GOT3 (cell line): ENCODE measurements at regions not wholly inside any gene's neighbourhood (a gene's known extent, or its start where the extent isn't known, plus 50 kb on each side); places are given as distances from the start of the nearest gene placed in this dataset.
"Not testable (repeated sequence)": the region's sequence is repeated elsewhere in the genome, so short reads cannot be mapped to it uniquely, and the experiment has no call there.

ENCODE experiments used
- DNase-seq: peaks from one replicate; lab custom pipeline; 2025; ENCODE audit warnings: mixed read lengths; lab: John Stamatoyannopoulos, UW

DNA sequence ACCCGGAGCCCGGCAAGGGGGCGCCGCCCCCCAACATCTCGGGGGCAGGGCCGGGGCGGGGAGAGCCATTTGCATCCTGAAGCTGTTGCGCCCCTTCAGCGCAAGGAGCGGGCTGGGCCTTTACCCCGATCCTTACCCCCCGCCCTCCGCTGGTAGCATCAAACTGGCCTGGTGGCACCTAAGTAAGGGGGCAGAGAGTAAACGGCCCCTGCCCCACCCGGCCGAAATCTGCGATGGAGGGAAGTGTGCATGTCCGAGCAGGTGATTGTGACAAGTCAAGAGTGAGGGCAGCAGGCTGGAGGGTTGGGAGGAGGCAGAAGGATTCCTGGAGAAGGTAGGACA lies 101.2 kb downstream of the ESM1 start:
- DNase-seq = no peak

DNA sequence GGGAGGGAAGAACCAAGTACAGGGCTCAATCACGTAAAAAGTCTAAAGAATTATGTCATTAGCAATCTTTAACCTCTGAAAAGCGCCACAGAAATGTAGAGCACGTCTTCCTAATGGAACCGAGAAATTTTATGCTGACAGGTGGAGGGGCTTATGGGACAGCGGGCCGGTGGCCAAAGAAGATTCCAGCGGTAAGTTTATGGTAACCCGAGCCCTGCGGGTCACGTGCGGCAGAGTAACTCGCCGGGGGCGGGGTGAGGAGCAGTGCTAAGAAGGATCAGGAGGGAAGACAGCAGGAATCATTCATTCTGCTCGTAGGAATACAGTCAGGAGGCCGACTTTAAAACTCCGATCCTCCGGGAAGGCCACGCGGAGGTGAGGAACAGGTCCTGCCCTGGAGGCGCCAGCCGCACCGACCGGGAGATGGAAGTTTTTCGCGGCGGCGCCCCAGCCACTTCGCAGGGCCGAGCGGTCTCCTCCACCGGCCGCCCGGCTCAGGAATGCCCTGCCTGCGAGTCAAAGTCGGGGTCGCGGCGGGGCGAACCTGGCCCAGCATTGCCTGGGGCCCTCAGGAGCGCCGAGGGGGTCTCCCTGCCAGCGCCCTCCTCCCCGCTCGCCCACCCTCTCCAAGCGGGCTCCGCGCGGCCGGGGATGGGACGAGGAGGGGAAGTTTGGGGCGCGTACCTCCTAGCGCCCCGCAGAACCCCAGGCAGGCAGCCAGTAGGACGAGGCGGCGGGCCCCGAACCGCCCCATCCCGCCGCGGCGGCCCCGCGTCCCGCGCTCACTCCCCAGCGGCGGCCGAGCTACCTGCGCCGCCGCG lies 101.8 kb downstream of the ESM1 start:
- no peak for DNase-seq

GRCh38 chr5:54882841-54883240 lies 102.6 kb downstream of the ESM1 start:
- DNase-seq = no peak

DNA sequence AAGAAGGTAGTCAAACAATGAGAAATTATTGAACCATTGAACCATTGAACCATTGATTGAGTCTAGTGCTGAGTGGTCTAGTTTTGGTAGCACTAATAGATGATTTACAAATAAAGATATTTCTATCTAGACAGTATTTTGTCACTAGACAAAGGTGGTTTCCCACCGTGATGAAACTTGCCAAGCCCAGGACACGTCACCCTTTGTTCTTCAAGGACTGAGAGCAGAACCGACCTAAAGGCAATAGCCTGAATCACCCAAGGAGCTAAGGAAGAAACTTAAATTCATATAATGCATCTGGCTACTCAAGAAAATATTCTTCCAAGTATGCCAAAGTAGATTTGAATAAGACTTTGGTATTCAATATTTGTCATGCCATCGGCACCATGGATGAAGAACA lies 103.3 kb downstream of the ESM1 start:
- DNase-seq = no peak

- no peak for DNase-seq
Observed at GRCh38 chr5:54881286-54882005, 103.9 kb downstream of the ESM1 start.

- DNase-seq = no peak
Observed at GRCh38 chr5:54876976-54877375, 108.4 kb downstream of the ESM1 start.

- no peak for DNase-seq
Observed at GRCh38 chr5:54876556-54876955, 108.8 kb downstream of the ESM1 start.

- DNase-seq = no peak
Observed at GRCh38 chr5:54874337-54875021, 110.9 kb downstream of the ESM1 start.

- no peak for DNase-seq
Observed at GRCh38 chr5:54873691-54874090, 111.7 kb downstream of the ESM1 start.

- DNase-seq = no peak
Observed at GRCh38 chr5:54872810-54873209, 112.6 kb downstream of the ESM1 start.

- no peak for DNase-seq
Observed at GRCh38 chr5:54870271-54870670, 115.1 kb downstream of the ESM1 start.

DNA sequence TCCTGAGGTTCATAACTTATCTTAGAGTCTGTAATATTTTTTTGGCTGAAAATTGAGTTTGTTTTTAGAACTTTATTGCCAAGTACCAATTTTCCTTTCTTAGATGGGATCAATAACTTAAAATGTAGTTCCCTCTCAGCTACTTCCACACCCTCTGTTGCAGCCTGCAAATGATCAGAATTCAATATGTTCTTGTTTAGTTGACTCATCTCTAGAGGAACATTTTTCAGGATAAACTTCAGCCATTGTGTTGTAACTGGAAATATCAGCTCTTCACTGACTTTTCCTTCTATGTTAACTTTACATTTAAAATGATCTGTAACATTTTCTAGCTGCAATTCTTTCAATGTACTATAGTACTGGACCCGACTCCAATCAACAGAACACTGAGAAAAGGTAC lies 115.7 kb downstream of the ESM1 start:
- no peak for DNase-seq

GRCh38 chr5:54868511-54869483 lies 116.6 kb downstream of the ESM1 start:
- no peak for DNase-seq

- no peak for DNase-seq
Observed at GRCh38 chr5:54867310-54867944, 118.0 kb downstream of the ESM1 start.

DNA sequence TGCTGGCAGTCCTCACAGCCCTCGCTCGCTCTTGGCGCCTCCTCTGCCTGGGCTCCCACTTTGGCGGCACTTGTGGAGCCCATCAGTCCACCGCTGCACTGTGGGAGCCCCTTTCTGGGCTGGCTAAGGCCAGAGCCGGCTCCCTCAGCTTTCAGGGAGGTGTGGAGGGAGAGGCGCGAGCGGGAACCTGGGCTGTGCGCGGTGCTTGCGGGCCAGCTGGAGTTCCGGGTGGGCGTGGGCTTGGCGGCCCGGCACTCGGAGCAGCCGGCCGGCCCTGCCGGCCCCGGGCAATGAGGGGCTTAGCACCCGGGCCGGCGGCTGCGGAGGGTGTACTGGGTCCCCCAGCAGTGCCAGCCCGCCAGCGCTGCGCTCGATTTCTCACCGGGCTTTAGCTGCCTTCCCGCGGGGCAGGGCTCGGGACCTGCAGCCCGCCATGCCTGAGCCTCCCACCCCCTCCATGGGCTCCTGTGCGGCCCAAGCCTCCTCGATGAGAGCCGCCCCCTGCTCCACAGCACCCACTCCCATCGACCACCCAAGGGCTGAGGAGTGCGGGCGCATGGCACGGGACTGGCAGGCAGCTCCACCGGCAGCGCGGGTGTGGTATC lies 120.4 kb downstream of the ESM1 start:
- DNase-seq = not testable (repeated sequence)

DNA sequence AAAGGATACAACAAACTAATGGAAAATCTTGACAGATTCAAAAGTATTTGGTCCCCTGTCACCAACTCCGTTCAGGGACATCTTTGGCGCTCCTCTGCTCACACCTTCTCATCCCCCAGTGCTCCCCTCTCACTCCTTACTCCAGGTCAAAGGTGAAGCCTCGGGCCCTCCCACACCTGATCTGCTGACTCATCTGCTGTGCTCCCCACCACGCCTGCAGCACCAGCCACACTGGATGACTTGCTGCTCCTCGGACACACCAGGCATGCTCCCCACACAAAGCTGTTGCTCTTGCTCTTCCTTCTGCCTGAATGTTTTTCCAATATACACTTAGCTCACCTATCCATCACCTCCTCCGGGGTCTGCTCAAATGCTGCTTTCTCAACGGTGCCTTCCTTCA lies 123.4 kb downstream of the ESM1 start:
- no peak for DNase-seq

- no peak for DNase-seq
Observed at GRCh38 chr5:54861212-54861894, 124.0 kb downstream of the ESM1 start.

- no peak for DNase-seq
Observed at GRCh38 chr5:54860321-54860720, 125.1 kb downstream of the ESM1 start.

DNA sequence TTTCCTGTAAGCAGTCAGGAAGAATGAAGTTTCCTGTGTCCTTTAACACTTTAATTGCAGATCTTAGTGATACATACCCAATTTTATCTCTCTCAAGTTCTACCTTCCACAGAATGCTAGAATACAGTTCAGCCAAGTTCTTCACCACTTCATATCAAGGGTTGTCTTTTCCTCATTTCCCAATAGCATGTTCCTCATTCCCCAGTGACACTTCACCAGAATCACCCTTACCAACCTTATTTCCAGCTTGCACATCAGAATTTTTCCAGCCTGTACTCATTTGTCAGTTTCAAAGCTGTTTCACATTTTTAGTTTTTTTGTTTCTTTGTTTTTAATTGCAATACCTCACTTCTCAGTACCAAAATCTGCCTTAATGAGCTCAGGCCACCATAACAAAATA lies 126.1 kb downstream of the ESM1 start:
- DNase-seq = no peak

DNA sequence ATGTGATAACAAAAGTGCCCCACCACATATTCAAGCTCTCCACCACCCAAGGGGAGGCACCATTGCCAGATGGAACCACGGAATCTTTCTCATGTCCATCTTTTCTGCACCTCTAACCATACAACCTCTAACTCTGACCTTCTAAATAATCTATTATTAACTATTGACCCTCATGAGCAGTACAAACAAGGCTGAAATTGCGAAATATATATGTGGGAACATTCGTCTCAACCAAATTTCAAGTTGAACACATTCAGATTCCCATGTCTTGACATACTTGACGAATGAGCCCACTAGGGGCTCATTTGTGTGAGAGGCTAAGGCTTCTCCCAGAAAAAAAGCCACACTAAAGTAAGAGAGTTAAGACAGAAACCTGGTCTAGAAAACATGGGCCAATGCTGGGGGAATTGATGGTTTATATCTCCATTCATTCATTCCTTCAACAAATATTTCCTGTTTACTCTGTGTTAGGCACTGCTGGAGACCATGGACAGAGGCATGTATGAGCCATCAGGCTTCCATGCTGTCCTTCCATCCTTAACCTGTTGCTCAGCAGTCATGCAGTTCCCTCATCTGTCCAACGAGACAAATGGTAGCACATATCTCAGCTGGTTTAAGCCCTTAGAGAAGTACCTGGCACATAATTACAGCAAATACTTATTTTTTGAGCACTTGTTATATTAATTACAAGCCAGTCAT lies 130.4 kb downstream of the ESM1 start:
- DNase-seq = no peak
